DND-41 (cell line): ENCODE measurements at regions not wholly inside any gene's neighbourhood (a gene's known extent, or its start where the extent isn't known, plus 50 kb on each side); places are given as distances from the start of the nearest gene placed in this dataset.

Source experiments
- EZH2 ChIP-seq: IDR thresholded peaks from 3 replicates; pipeline ENCODE4 v1.6.1; 2012; ENCODE audit warnings: borderline replicate concordance, low read depth, mild to moderate bottlenecking, moderate library complexity, low read length, inconsistent platforms; ENCODE audit not compliant: severe bottlenecking
- TF ChIP-seq, protein P1 (sequence below): IDR thresholded peaks from 2 replicates; pipeline ENCODE4 v1.5.1; 2012; ENCODE audit warnings: borderline replicate concordance, low read length, moderate library complexity, mild to moderate bottlenecking; ENCODE audit not compliant: poor library complexity, severe bottlenecking; ENCODE audit errors: extremely low read depth

- TF ChIP-seq, protein P1, sequence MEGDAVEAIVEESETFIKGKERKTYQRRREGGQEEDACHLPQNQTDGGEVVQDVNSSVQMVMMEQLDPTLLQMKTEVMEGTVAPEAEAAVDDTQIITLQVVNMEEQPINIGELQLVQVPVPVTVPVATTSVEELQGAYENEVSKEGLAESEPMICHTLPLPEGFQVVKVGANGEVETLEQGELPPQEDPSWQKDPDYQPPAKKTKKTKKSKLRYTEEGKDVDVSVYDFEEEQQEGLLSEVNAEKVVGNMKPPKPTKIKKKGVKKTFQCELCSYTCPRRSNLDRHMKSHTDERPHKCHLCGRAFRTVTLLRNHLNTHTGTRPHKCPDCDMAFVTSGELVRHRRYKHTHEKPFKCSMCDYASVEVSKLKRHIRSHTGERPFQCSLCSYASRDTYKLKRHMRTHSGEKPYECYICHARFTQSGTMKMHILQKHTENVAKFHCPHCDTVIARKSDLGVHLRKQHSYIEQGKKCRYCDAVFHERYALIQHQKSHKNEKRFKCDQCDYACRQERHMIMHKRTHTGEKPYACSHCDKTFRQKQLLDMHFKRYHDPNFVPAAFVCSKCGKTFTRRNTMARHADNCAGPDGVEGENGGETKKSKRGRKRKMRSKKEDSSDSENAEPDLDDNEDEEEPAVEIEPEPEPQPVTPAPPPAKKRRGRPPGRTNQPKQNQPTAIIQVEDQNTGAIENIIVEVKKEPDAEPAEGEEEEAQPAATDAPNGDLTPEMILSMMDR: no peak
- TF ChIP-seq EZH2: no peak
Observed at GRCh38 chr11:82210011-82210410, 523.7 kb downstream of the FAM181B start.
